ENCODE measurements at regions not wholly inside any gene's neighbourhood (a gene's known extent, or its start where the extent isn't known, plus 50 kb on each side); places are given as distances from the start of the nearest gene placed in this dataset.

DNA sequence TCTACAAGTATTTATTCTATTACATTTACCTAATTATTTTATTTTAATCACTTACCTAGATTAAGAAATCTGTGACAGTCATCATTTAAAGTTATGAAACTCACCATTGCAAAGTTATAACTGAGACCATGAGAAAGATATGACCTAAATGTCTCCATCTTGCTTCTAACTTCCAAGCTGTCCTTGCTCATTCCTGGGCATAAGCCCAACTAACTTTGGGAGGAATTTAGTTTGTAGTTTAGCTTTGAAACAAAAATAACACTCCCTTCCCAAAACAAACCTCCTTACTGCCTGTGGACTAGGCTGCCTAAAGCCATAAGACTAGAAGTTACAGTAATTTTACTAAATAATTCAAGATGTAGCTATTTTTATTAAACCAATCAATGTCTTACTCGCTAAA lies 195.6 kb upstream of the RAI14 start:
- TF ChIP-seq, protein P1, sequence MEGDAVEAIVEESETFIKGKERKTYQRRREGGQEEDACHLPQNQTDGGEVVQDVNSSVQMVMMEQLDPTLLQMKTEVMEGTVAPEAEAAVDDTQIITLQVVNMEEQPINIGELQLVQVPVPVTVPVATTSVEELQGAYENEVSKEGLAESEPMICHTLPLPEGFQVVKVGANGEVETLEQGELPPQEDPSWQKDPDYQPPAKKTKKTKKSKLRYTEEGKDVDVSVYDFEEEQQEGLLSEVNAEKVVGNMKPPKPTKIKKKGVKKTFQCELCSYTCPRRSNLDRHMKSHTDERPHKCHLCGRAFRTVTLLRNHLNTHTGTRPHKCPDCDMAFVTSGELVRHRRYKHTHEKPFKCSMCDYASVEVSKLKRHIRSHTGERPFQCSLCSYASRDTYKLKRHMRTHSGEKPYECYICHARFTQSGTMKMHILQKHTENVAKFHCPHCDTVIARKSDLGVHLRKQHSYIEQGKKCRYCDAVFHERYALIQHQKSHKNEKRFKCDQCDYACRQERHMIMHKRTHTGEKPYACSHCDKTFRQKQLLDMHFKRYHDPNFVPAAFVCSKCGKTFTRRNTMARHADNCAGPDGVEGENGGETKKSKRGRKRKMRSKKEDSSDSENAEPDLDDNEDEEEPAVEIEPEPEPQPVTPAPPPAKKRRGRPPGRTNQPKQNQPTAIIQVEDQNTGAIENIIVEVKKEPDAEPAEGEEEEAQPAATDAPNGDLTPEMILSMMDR (IDR thresholded peaks at IDR 0.05) = no peak
- TF ChIP-seq POLR2AphosphoS5 (IDR thresholded peaks at IDR 0.05) = no peak

Data from suprapubic skin (tissue), 3 donors.